ENCODE measurements at regions not wholly inside any gene's neighbourhood (a gene's known extent, or its start where the extent isn't known, plus 50 kb on each side); places are given as distances from the start of the nearest gene placed in this dataset.

- Histone ChIP-seq H3K27ac (no peak overlapping the region), H3K4me1 (replicated peaks in 1 of 2) (no peaks in the 10 kb centered on the region), H3K9me3 (replicated peaks in 1 of 3) (no peaks in the 10 kb centered on the region), H3K27me3 (no peaks in the 10 kb centered on the region), H3K36me3 (replicated peaks in 1 of 2) (no peaks in the 10 kb centered on the region), H3K4me3 (no peak overlapping the region)
- 74 to 88% (median 81%) methylated on average over 2 of the region's 2 CpGs for WGBS, 4 donors
- TF ChIP-seq POLR2A (IDR thresholded peaks at IDR 0.05) (no peak), CTCF (IDR thresholded peaks at IDR 0.05) (no peak)
- DNase-seq = no peak
- intact Hi-C loops (cut with DNase I) = no loop called here
These were observed 310.3 kb upstream of the GNPDA2 start for GRCh38 chr4:45036677-45037076.

GRCh38 chr4:45033676-45034419 is 307.5 kb upstream of the GNPDA2 start:
- Histone ChIP-seq H3K4me1 (replicated peaks in 1 of 2) (no peaks in the 10 kb centered on the region), H3K9me3 (replicated peaks in 1 of 3) (no peaks in the 10 kb centered on the region)

GRCh38 chr4:45030059-45030458 is 303.7 kb upstream of the GNPDA2 start:
- Histone ChIP-seq H3K4me1 (replicated peaks in 1 of 2) (no peaks in the 10 kb centered on the region), H3K9me3 (replicated peaks in 1 of 3) (no peaks in the 10 kb centered on the region), H3K4me3 (no peak overlapping the region), H3K27ac (no peak overlapping the region), H3K36me3 (replicated peaks in 1 of 2) (no peaks in the 10 kb centered on the region), H3K27me3 (no peaks in the 10 kb centered on the region)
- TF ChIP-seq POLR2A (IDR thresholded peaks at IDR 0.05) (no peak), CTCF (IDR thresholded peaks at IDR 0.05) (no peak)
- no peak for DNase-seq
- 85 to 100% (median 92%) methylated on average over 1 of the region's 1 CpG for WGBS, 4 donors
- intact Hi-C loops (cut with DNase I) = no loop called here

More at GRCh38 chr4:45033676-45034419, 307.5 kb upstream of the GNPDA2 start:
- Histone ChIP-seq H3K27me3 (no peaks in the 10 kb centered on the region), H3K4me3 (no peak overlapping the region), H3K36me3 (replicated peaks in 1 of 2) (no peaks in the 10 kb centered on the region), H3K27ac (no peak overlapping the region)
- intact Hi-C loops (cut with DNase I) = no loop called here
- TF ChIP-seq POLR2A (IDR thresholded peaks at IDR 0.05) (no peak), CTCF (IDR thresholded peaks at IDR 0.05) (no peak)
- no peak for DNase-seq
- whole genome bisulfite sequencing, 4 donors = 46 to 60% (median 59%) methylated on average over 5 of the region's 5 CpGs

DNA sequence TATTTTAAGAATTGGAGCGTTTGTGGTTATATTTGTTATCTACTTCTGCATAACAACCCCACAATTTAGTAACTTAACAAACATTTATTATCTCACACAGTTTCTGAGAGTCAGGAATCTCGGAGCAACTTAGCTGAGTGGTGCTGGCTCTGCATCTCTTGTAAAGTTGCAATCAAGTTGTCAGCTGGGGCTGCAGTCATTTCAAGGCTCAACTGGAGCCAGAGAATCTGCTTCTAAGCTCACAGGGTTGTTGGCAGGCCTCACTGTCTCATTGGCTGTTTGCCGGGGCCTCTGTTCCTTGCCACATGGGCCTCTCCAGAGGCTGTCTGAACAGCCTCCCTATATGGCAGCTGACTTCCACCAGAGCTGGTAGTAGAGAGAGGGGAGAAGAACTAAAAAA is 281.2 kb upstream of the GNPDA2 start:
- Histone ChIP-seq H3K4me1 (replicated peaks in 1 of 2) (no peaks in the 10 kb centered on the region), H3K27ac (no peak overlapping the region), H3K4me3 (no peak overlapping the region), H3K36me3 (replicated peaks in 1 of 2) (no peaks in the 10 kb centered on the region), H3K27me3 (no peaks in the 10 kb centered on the region), H3K9me3 (replicated peaks in 1 of 3) (no peaks in the 10 kb centered on the region)
- intact Hi-C loops (cut with DNase I) = no loop called here
- DNase-seq = no peak
- WGBS, 4 donors = 41 to 77% (median 63%) methylated on average over 2 to 3 of the region's 3 CpGs
- TF ChIP-seq POLR2A (IDR thresholded peaks at IDR 0.05) (no peak), CTCF (IDR thresholded peaks at IDR 0.05) (no peak)
